A549 (cell line): ENCODE measurements at regions not wholly inside any gene's neighbourhood (a gene's known extent, or its start where the extent isn't known, plus 50 kb on each side); places are given as distances from the start of the nearest gene placed in this dataset.

Experiments used
- CHD4 ChIP-seq: fragments of 200-600 bp; sonication (generic); IDR thresholded peaks from 2 replicates; pipeline ENCODE4 v1.6.1; 2016; ENCODE audit warnings: antibody characterized with exemption, mild to moderate bottlenecking, borderline replicate concordance
- EP300 ChIP-seq, 2 experiments: fragments of >200 bp; sonication (Bioruptor Twin); formaldehyde crosslinking; IDR thresholded peaks; 2 replicates in 1 of 2; 3 replicates in 1 of 2; pipeline ENCODE4 v1.6.1; 2016 to 2017
- GATA3 ChIP-seq: IDR thresholded peaks from 2 replicates; pipeline ENCODE4 v1.6.1; 2012; ENCODE audit warnings: borderline replicate concordance
- JUNB ChIP-seq: fragments of >200 bp; sonication (Bioruptor Twin); formaldehyde crosslinking; IDR thresholded peaks from 2 replicates; pipeline ENCODE4 v1.6.1; 2016
- MAZ ChIP-seq: fragments of 150-350 bp; IDR thresholded peaks from 2 replicates; pipeline ENCODE4 v1.6.1; 2014; ENCODE audit warnings: antibody characterized with exemption, low read depth, low read length, borderline replicate concordance
- PHF8 ChIP-seq: fragments of 200-600 bp; sonication (generic); IDR thresholded peaks from 2 replicates; pipeline ENCODE4 v1.6.1; 2016; ENCODE audit warnings: low read depth, mild to moderate bottlenecking, antibody characterized with exemption, moderate library complexity, borderline replicate concordance
- POLR2A ChIP-seq: IDR thresholded peaks from 2 replicates; pipeline ENCODE4 v1.6.1; 2012; ENCODE audit warnings: mild to moderate bottlenecking, low read length
- POLR2AphosphoS2 ChIP-seq: conservative IDR thresholded peaks from 2 replicates; pipeline ENCODE4 v1.6.1; 2012; ENCODE audit warnings: low read length, improper control_type of control experiment, inconsistent platforms
- ZC3H11A ChIP-seq: fragments of 450-650 bp; IDR thresholded peaks from 2 replicates; pipeline ENCODE4 v1.6.1; 2014; ENCODE audit warnings: antibody characterized with exemption, mild to moderate bottlenecking
- TF ChIP-seq, protein P1 (sequence below): fragments of >200 bp; sonication (Bioruptor Twin); formaldehyde crosslinking; IDR thresholded peaks from 3 replicates; pipeline ENCODE4 v1.5.1; 2016
- TF ChIP-seq, protein P2 (sequence below): fragments of 450-650 bp; IDR thresholded peaks from 2 replicates; pipeline ENCODE4 v1.6.1; 2014; ENCODE audit warnings: antibody characterized with exemption
- TF ChIP-seq, protein P3 (sequence below): fragments of >200 bp; sonication (Bioruptor Twin); formaldehyde crosslinking; IDR thresholded peaks from 3 replicates; pipeline ENCODE4 v1.6.1; 2016

DNA sequence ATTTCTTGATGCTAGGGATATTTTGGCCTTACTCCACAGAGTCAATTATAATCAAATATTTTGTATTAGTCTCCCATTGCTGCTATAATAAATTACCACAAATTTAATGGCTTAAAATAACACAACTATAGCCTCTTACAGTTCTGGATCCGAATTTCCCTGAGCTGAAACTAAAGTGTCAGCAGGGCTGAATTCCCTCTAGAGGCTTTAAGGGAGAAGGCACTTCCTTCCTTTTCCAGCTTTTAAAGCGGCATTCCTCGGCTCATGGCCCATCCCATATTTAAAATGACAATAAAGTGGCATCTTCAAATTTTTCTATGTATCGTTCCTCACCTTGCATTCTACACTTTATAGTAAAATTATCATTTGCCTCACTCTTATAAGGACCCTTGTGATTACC, 421.4 kb upstream of the ZWINT start:
- TF ChIP-seq, protein P1, sequence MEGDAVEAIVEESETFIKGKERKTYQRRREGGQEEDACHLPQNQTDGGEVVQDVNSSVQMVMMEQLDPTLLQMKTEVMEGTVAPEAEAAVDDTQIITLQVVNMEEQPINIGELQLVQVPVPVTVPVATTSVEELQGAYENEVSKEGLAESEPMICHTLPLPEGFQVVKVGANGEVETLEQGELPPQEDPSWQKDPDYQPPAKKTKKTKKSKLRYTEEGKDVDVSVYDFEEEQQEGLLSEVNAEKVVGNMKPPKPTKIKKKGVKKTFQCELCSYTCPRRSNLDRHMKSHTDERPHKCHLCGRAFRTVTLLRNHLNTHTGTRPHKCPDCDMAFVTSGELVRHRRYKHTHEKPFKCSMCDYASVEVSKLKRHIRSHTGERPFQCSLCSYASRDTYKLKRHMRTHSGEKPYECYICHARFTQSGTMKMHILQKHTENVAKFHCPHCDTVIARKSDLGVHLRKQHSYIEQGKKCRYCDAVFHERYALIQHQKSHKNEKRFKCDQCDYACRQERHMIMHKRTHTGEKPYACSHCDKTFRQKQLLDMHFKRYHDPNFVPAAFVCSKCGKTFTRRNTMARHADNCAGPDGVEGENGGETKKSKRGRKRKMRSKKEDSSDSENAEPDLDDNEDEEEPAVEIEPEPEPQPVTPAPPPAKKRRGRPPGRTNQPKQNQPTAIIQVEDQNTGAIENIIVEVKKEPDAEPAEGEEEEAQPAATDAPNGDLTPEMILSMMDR: no peak
- TF ChIP-seq EP300 (IDR thresholded peaks at IDR 0.05): no peak
- TF ChIP-seq GATA3: no peak
- no peak for TF ChIP-seq JUNB
- no peak for TF ChIP-seq POLR2A
- TF ChIP-seq, protein P2, sequence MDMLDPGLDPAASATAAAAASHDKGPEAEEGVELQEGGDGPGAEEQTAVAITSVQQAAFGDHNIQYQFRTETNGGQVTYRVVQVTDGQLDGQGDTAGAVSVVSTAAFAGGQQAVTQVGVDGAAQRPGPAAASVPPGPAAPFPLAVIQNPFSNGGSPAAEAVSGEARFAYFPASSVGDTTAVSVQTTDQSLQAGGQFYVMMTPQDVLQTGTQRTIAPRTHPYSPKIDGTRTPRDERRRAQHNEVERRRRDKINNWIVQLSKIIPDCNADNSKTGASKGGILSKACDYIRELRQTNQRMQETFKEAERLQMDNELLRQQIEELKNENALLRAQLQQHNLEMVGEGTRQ: no peak
- no peak for TF ChIP-seq CHD4
- TF ChIP-seq, protein P3, sequence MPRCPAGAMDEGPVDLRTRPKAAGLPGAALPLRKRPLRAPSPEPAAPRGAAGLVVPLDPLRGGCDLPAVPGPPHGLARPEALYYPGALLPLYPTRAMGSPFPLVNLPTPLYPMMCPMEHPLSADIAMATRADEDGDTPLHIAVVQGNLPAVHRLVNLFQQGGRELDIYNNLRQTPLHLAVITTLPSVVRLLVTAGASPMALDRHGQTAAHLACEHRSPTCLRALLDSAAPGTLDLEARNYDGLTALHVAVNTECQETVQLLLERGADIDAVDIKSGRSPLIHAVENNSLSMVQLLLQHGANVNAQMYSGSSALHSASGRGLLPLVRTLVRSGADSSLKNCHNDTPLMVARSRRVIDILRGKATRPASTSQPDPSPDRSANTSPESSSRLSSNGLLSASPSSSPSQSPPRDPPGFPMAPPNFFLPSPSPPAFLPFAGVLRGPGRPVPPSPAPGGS: no peak
- TF ChIP-seq ZC3H11A: no peak
- TF ChIP-seq PHF8: no peak
- no peak for TF ChIP-seq POLR2AphosphoS2
- TF ChIP-seq MAZ: no peak
